ENCODE measurements at regions not wholly inside any gene's neighbourhood (a gene's known extent, or its start where the extent isn't known, plus 50 kb on each side); places are given as distances from the start of the nearest gene placed in this dataset.

DNA sequence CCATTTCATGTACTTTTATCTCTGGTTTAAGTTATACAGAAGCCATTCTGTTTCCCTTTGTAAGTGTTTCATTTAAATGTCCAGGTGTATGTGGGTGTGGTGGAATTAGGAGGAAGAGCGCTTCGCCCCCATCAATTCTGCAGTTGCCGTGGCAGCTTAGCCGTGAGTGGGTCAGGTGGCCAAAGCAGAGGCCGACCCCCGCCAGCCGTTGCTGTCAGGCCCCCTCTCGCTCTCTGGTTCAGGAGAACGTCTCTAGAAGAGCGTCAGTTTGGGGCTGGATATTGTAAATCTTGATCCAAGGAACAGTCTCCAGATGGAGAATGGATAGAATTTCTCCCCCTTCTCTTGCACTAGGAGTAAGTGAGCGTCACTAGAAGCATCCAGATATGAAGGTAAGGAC is 367.4 kb downstream of the FOXA2 start:
- no peak for DNase-seq

DNA sequence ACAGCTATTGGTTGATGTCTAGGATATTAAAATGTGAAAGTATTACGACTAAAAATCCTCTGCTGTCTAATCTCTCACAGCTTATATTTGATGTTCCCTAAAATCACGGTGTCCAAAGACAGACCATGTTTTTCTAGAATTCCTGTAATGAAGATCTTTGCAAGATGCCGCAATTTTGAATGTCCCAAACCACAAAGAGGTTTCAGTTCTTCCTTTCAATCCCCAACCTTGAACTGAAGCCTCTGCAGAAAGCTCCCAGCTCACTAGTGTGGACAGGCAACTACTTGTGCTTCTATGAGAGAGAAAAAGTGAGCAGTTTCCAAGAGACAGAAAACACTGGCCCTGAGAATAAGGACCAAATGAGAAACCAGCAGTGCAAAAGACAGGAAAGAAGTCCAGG is 370.1 kb downstream of the FOXA2 start:
- no peak for DNase-seq

DNA sequence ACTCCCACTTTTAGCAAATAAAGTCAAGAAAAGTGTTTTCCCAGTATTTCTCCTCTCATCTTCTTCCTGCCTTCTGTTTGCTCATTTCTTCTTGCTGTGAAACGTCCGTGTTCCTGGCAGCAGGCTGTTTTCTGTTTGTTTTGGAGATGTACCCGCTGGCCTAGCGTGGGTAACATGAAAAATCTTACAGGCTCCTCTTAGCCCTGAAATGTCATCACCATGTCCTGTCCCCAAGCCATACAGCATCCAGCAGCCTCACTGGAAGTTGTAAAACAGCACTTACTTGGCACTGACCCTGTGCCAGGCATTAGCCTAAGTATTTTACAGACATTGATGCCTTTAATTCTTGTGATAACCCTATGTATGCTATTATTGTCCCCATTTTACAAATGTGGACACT is 371.1 kb downstream of the FOXA2 start:
- no peak for DNase-seq

DNA sequence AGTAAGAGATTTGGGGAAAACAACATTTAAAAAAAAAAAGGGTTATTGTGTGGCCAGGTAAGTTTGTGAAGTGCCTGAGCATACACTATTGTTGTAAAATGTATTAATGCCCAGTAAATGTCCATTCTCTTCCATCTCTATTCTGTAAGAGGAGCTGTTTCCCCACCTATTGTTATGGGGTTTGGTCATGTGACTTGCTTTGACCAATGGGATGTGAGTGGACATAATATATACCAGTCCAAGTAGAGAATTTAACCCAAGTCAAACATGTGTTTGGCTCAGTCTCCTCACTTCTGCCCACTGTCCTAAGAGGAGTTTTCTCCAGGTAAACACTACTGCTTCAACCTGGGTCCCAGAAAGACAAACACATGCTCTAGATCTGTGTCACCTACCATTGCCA is 377.1 kb downstream of the FOXA2 start:
- DNase-seq: no peak

DNA sequence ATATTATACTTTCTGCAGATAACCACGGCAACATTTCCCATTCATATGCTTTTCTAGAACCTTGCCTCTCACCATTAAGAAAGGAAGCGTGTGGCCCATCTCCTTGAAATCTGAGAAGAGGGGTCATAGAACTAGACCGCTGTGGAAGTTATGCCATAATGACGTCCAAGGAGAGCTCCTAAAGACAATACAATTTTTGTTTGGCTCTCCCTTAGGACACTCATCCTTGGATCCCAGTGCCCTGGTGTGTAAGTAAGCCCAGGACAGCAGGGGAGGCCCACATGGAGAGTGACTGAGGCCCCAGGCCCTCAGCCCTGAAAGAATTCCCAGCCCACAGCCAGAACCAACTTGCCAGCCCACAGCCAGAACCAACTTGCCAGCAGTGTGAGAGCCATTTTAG is 379.6 kb downstream of the FOXA2 start:
- no peak for DNase-seq

DNA sequence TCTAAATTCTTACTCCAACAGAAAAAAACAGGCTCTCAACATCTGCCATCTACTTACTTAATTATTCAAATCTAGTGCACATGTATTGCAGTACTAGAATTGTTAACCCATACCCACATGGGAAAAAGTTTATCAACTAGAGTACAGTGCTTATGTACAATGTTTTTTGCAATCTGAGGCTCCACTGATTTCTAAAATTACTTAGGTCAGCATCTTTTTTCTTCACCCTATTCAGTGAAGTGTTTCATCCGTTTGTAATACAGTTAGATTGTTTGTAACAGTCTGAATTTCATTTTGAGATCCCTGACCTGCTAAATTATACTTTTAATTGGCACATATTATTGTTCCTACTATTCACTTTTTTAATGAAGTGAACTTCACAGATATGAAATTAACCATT is 402.2 kb downstream of the FOXA2 start:
- DNase-seq: no peak

DNA sequence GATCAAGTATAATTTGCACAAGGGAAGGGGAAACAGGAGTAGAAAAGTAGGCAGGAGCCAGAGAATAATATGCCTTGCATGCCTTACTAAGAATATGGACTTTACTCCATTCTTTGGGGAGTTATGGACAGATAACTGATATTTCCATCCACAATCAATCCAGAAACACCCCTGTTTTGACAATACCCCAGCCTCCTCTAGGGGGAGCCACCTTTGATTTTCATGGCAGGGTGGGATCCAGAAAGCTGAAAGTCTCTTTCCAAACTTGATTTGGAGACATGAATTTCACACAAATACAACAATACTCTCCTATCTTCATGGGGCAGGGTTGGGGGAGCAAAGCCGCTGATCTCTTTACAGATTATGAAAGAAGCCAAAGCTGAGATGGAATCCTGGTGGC is 404.1 kb downstream of the FOXA2 start:
- DNase-seq: no peak

DNA sequence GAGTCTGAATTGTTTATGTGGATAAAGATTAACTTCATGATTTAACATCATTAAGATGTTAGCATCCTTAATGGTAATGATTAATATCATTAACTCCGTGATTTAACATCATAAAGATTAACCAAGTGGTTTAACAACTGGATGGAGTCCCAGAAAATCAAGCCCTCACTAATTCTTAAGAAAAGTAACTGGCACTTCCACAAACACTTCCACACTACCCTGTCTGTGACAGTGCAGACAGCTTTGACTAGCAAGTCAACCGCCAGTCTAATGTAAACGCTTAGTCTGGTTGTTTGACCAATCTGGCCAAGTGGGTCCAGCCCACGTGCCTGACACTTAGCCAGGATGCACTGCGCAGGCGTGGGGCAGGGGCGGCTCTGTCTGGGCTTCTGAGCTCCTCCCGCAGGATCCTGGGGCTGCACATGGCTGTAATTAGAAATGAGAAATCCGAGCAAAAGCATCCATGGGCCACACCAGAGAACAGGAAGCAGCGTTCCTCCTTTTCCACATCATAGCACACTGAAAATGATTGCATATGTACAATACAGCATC is 424.2 kb downstream of the FOXA2 start:
- no peak for DNase-seq

DNA sequence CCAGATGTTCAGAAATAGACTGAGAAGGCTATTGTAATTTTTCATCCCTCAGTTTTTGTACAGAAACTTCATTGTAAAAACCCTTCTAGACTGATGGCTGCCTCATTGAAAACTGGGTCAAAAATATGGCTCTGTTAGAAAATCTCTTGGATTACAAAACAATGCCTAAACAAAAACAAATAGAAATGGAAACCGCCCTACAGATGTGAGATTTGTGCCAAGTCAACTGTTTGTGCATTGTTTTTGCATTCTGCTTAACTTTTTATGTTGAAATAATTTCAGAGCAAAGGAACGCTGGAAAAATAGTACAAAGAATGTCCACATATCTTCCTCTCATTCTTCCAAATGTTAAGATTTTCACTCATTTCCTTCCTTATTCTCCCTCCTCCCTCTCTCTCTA is 425.1 kb downstream of the FOXA2 start:
- no peak for DNase-seq

DNA sequence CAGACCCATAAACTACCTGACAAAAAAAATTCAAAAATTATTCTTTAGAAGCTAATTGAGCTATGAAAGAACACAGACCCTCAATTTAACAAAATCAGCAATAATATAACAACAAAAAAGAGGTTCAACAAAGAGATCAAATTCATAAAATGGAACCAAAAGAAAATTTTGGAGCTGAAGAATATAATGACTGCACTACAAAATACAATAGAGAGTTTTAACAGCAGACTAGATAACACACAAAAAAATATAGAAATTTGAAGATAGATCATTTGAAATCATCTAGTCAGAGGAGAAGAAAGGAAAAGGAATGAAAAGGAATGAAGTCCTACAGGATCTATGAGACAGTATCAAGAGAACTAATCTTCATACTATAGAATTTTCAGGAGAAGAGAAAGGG is 422.1 kb downstream of the PAX1 start:
- no peak for DNase-seq

DNA sequence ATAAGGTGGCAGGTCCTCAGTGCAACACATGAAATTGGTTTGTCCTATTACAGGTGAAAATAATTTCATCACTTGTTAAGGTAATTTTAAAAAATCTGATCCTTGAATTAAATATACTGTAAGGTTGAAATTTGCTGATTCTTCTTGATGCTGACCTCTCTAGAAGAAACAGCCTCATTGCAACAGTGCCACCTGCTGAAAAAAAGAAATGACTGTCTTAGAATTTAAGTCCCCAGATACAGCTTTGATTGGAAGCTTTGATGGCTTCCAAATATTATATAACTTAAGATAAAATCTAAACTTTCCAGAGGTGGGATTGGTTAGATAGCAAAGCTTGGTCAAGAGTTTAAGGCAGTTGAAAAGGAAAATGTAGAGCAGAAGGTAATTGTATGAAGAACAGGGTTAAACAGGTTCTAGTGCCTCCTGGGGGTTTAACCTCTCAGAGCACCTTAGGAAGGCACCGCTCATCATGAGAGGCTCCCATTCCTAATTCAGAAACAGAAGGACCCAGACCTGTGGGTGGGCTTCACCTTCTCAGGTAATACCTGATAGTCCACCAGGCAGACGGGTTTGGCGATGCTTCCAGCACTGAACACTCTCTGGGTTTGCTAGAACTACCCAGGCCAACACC is 401.0 kb downstream of the PAX1 start:
- DNase-seq: no peak

DNA sequence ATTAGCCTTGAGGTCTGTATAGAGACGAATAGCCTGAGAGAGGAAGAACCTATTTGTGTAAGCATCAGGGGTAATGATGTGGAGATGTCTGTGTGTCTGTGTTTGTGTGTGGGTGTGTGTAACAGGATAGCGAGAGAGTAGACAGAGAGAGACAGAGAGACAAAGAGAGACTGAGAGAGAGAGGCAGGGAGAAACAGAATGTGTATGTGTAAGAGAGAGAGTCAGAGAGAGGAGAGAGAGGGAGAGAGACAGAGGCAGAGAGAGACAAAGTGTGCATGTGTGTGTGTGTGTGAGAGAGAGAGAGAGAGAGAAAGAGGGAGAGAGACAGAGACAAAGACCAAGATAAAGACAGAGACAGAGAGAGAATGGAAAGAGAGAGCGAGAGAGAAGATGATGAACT is 396.1 kb downstream of the PAX1 start:
- no peak for DNase-seq

DNA sequence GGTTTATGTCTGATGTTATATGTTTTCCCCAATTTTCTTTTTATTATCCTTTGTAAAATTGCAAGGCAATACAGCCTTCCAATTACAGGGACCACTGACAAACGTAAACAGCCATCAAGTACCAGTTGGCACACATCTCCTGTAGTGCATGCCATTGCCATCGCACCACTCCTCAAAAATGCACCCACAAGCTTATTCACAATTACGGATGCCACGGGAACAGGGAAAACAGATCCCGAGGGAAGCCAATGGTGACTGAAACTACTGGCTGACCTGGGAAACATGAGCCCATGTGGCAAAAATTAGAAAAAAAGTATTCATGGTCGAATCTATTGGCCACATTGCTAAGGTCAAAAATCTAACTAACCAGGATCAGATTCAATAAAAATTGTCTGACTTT is 395.2 kb downstream of the PAX1 start:
- DNase-seq: no peak

DNA sequence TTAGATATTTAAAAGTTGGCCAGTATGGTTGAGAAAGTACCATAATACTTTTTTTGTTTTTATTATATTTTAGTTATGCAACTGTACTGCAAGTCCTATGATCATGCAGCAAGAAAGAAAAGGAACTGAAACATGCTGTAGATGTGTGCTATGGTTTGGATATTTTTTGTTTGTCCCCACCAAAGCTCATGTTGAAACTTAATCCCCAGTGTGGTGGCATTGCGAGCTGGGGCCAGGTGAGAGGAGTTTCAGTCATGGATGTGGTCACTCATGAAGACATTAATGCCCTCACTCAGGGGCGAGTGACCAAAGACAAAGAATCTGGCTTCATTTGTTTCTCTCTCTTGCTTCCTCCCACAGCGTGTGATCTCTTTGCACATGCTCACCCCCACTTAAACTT is 393.9 kb downstream of the PAX1 start:
- DNase-seq: no peak

DNA sequence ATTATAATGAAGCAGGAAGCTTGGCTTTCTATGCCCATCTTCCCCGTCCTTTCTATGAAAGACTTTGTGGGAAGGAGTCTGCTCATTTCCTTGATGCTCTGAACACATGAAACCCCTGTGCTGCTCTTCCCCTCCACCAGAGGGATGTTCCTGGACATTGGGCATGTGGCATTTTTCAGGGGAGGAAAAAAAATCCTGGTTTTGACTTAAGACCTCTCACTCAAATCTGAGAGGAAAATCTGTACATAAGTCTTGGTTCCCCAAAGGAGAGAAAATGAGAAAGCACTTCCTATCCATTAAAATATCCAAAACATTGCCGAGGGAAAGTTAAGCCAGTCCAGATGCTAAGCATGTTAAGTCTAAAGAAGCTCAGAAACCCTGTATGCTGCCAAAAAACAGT is 393.0 kb downstream of the PAX1 start:
- DNase-seq: no peak

DNA sequence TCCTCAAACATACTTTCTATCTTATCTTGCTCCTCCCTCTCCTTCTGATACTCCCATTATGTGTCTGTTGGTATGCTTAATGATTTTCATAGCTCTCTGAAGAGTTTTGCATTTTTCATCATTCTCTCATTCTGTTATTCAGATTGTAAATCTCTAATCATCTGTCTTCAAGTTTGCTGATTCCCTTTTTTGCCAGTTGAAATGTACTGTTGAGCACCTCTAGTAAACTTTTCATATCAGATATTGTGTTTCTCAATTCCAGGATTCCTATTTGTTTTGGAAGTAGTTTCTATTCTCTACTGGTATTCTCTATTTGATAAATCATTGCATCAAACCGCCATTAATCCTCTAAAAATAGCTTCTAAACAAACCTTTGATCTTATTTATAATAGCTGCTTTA is 387.7 kb downstream of the PAX1 start:
- DNase-seq: no peak

DNA sequence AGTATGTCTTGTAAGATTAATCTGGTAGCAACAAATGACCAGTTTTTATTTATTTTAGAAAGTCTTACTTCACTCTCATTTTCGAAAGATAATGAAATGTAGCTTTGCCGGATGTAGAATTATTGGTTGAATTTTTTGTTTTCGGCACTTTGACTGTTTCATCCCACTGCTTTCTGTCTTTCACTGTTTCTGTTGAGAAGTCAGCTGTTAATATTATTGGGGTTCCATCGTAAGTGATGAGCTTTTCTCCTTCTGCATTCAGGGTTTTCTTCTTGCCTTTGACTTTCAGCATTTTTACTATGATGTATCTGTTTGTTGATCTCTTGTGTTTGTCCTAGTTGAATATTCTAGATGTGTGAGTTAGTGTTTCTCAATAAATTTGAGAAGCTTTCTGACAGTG is 383.4 kb downstream of the PAX1 start:
- DNase-seq: no peak

DNA sequence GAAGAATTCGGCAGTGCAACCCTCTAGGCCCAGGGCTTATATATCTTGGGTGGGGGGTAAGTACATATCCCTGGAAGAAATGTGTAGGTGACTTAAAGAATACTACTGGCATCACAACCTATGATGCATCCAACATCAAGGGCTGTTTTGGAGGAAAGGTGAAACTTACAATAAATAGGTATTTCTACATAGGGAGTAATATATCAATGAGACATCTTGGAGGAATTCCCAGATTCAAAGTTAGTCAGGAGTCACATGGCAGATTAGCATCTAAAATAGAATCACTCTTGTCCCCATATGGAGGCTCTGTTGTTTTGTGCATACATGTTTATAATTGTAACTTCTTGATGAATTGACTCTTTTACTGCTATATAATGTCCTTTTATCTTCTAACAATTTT is 375.5 kb downstream of the PAX1 start:
- no peak for DNase-seq

DNA sequence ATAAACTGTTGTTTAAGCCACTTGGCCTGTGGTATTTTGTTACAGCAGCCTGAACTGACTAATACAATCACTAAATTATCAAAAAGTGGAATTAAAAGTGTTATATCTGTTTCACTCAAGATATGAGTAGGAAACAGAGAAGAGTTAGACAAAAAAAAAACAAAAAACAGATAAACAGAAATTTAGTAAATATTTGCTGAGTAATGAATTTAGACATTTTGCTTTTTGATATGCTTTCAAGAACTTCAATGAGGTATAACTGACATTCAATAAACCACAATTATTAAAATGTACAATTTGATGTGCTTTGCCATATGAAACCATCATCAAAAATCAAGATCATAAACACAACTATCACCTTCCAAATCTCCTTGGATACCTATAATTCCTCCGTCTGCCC is 369.2 kb downstream of the PAX1 start:
- DNase-seq: no peak

DNA sequence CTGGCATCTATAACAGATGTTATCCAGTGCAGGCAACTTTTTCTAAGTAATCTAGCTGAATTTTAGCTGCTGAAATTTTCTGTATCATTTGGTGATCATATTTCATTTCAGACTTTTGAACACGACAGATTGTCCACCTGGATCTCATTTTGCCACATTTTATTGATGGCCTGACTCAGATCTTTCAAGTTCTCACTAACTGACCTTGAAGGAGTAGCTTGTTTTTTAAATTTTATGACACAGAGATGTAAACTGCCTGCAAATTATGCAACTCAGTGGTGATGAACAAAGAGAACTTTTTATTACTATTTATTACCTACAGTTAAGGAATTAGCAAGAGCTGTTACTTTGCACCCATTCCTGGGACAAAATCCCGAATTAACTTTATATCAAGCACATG is 366.4 kb downstream of the PAX1 start:
- no peak for DNase-seq

DNA sequence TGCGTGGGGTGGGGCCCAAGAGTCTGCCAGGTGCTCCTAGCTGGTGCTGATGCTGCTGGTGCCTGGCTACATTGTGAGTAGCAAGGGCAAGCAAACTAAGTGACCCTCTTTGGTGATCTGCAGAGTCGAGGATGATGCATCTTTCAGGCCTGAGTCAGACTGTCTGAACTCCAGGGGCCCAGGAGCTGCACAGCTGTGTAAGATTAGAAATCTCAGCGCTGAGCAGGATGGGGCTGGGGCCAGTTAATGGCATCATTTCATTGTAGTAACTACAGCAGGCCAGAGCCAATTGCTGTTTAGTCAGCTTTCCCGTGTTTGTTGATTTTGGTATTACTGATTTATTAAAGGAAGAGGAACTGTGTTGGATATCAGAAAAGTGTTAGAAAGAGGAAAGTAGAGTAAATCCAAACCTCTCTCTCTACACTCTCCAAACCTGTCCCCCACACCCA is 365.2 kb downstream of the PAX1 start:
- no peak for DNase-seq

DNA sequence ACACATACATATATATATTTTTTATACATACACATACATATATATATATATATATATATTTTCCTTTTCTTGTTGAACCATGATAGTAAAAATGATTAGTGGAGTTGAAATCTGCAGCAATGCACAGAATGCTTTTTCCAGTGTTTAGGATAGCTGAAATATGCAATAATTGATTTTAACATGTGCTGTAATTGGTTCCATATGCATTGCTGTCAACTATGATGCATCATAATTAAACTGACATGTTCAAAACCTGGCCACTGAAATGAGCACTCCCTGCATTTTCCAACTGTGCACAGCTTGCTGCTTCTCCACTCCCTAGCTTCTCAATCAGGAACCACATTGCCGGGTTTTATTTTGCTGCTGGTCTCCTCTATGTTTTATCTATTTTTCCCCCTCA is 358.3 kb downstream of the PAX1 start:
- DNase-seq: no peak

DNA sequence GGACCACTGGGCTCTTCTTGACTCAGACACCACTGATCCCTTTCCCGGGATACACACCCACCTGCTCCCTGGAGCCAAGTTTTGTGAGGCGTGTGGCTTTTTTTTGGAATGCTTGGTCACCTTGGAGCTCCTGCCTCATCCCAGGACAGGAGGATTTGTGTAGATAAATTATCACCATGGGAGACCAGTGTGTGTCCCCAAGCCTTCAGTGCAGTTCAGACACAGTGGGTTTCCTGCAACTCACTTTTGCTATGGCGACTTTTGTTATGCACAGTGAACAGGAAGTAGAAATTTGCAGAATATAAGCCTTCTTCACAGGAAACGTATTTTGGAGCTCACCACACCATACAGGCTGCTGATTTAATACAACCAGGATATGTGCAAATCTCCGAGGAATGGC is 357.4 kb downstream of the PAX1 start:
- DNase-seq: no peak

DNA sequence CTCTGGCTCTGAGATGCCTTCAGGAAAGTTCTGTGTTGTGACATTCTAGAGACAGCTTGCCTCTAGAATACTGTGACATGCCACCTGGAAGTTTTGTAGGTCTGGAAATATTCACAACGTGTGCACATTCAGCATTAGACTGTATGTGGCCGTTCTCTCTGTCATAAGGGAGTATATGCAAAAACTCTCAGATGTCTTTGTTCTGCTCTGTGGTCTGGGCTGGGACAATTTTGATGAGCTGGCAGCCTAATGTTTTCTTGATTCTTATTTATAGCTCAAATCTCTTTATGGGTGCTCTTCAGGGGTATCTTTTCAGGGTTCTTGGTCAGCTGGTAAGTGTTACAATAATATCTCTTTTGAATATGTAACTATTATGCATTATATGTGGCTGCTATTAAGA is 355.1 kb downstream of the PAX1 start:
- DNase-seq: no peak

DNA sequence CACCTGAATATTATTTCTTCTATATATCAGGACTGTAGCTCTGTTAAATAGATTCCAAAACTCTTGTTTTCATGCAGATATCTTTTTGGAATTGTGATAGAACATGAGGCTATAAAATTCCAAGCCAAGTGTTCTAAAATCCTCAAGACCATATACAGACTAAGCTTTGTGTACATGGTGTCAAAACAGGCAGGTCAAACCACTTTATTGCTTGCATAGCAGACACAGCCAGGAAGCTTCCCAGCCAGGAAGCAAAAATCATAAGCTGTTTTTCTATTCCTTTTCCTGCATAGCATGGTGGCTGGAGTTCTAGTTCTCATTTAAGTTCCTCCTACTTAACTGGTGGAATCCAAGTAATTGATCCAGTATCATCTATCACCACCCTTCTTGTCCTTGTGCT is 353.3 kb downstream of the PAX1 start:
- no peak for DNase-seq

DNA sequence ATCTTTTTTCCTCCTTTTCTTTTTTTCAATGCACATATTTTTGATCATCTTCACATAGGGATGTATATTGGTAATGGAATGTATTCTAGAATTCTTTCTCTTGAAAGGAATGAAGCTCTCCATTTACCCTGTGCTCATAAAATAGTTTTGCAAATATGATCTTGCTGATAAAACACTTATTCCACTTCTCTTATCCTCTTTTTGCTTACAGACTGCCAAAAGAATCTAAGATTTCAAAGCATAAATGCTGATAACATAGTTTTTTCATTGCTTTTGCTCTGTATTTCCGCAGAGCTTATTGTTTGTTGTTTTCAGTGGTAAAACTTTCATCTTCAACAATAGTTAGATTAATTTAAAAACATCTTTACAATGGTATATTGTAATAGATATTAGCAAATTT is 350.5 kb downstream of the PAX1 start:
- no peak for DNase-seq

Measured in inflammatory macrophage treated with lipopolysaccharide for 4 hours (primary cell).